Body of pancreas (tissue), 4 donors: ENCODE measurements at regions not wholly inside any gene's neighbourhood (a gene's known extent, or its start where the extent isn't known, plus 50 kb on each side); places are given as distances from the start of the nearest gene placed in this dataset.

Experiments used
- ATAC-seq: fragments of 150-250 bp; one replicate; pipeline ENCODE4 v1.9.1; 2016
- DNase-seq, 4 donors: peaks; one replicate each; pipeline ENCODE4 v3.0.0-alpha.2; 2019
- H3K27ac ChIP-seq, 4 donors: fragments of 200-600 bp; sonication (generic); 1 replicate in 3 of 4; 2 replicates in 1 of 4; pipeline versions ENCODE4 v1.5.1 to v1.6.1; 2016 to 2019; ENCODE audit warnings: mild to moderate bottlenecking in 1 of 4, mixed read lengths in 1 of 4, moderate library complexity in 1 of 4
- H3K27me3 ChIP-seq, 2 donors: fragments of 200-600 bp; sonication (generic); one replicate each; pipeline ENCODE4 v1.6.0; 2016; ENCODE audit warnings: mild to moderate bottlenecking in 1 of 2
- H3K36me3 ChIP-seq, 2 donors: fragments of 200-600 bp; sonication (generic); replicated peaks in 1 of 2; 2 replicates each; pipeline ENCODE4 v1.5.1; 2016; ENCODE audit warnings: low read depth in 2 of 2; ENCODE audit not compliant: insufficient read depth in 1 of 2
- H3K4me1 ChIP-seq: fragments of 200-600 bp; sonication (generic); one replicate; pipeline ENCODE4 v1.6.0; 2016
- H3K4me3 ChIP-seq, 2 donors: fragments of 200-600 bp; sonication (generic); 1 replicate in 1 of 2; 2 replicates in 1 of 2; pipeline ENCODE4 v1.5.1; 2016 to 2019
- H3K9me3 ChIP-seq, 3 donors: fragments of 200-600 bp; sonication (generic); 1 replicate in 2 of 3; 2 replicates in 1 of 3; pipeline ENCODE4 v1.5.1; 2016
- POLR2A ChIP-seq, 3 donors: fragments of 450-650 bp; IDR thresholded peaks; one replicate each; pipeline ENCODE4 v1.6.1; 2016; ENCODE audit warnings: antibody characterized with exemption in 3 of 3, mild to moderate bottlenecking in 2 of 3
- WGBS, 2 donors: methylation state at CpG; one replicate each; pipeline ENCODE4 v1.1.5; 2017; 5-methylcytosine and 5-hydroxymethylcytosine counted together
- intact Hi-C: fragments of 100-400 bp; cut with DNase I; formaldehyde crosslinking; loops from one replicate; pipeline ENCODE4 v1.15.1; 2023
- TF ChIP-seq, protein P1 (sequence below), 7 experiments: fragments of 450-650 bp in 4 of 7; fragments of 200-600 bp in 3 of 7; sonication (generic) in 3 of 7; IDR thresholded peaks; one replicate each; pipeline ENCODE4 v1.5.1; 2016 to 2019; ENCODE audit warnings: antibody characterized with exemption in 7 of 7

DNA sequence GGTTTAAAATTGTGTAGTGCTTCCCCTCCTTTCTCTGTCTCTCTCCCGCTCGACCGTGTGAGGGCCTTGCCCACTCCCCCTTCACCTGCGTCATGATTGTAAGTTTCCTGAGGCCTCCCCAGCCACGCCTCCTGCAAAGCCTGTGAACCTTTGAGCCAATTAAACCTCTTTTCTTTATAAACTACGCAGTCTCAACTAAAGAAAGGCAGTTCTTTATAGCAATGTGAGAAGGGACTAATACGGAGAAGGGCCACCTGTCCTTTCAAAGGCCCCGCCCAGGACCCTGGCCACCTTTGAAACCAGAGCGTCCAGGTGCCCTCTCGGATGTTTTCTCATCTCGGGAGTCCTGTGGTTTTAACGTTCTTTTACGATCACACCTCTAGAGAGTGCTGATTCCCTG, 741.5 kb downstream of the BRD1 start:
- Histone ChIP-seq H3K27ac (no peak overlapping the region), H3K9me3 (no peaks in the 10 kb centered on the region), H3K27me3 (no peaks in the 10 kb centered on the region), H3K4me1 (no peaks in the 10 kb centered on the region), H3K4me3 (no peak overlapping the region), H3K36me3 (no peaks in the 10 kb centered on the region)
- intact Hi-C loops: no loop called here
- 48 to 49% methylated on average over 13 of the region's 13 CpGs for WGBS, 2 donors
- no peak for ATAC-seq
- DNase-seq: no peak
- TF ChIP-seq, protein P1, sequence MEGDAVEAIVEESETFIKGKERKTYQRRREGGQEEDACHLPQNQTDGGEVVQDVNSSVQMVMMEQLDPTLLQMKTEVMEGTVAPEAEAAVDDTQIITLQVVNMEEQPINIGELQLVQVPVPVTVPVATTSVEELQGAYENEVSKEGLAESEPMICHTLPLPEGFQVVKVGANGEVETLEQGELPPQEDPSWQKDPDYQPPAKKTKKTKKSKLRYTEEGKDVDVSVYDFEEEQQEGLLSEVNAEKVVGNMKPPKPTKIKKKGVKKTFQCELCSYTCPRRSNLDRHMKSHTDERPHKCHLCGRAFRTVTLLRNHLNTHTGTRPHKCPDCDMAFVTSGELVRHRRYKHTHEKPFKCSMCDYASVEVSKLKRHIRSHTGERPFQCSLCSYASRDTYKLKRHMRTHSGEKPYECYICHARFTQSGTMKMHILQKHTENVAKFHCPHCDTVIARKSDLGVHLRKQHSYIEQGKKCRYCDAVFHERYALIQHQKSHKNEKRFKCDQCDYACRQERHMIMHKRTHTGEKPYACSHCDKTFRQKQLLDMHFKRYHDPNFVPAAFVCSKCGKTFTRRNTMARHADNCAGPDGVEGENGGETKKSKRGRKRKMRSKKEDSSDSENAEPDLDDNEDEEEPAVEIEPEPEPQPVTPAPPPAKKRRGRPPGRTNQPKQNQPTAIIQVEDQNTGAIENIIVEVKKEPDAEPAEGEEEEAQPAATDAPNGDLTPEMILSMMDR (IDR thresholded peaks at IDR 0.05): no peak
- TF ChIP-seq POLR2A (IDR thresholded peaks at IDR 0.05): no peak

- 70 to 76% methylated on average over 5 to 8 of the region's 8 CpGs for WGBS, 2 donors
Measured at GRCh38 chr22:49084206-49084605, 743.5 kb downstream of the BRD1 start.

DNA sequence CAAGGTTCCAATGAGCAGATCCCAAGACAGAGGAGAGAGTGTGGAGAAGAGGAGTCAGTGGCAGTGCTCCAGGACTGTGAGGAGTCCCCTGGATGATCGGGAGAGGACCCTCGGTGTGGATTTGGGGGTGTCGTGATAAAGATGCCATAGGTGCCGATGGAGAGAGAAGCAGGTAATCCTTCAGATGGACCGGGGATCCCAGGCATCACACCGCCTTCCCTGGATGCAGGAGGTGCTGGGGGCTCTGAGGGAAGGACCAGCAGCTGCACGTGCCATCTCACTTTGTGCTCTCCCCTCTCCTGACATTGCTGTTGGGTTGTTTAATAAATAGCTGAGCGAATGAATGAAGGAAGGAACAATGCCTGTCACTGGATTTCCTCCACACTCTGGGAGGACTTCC, 744.1 kb downstream of the BRD1 start:
- DNase-seq (no peak), ATAC-seq (no peak)
- H3K27ac ChIP-seq: no peak overlapping the region
- no peaks in the 10 kb centered on the region for H3K9me3 ChIP-seq
- H3K4me3 ChIP-seq: no peak overlapping the region
- no peaks in the 10 kb centered on the region for H3K36me3 ChIP-seq
- WGBS, 2 donors: 73 to 82% methylated on average over 8 of the region's 8 CpGs
- H3K27me3 ChIP-seq: no peaks in the 10 kb centered on the region
- TF ChIP-seq, protein P1 (IDR thresholded peaks at IDR 0.05): no peak
- TF ChIP-seq POLR2A (IDR thresholded peaks at IDR 0.05): no peak
- H3K4me1 ChIP-seq: no peaks in the 10 kb centered on the region
- intact Hi-C loops: no loop called here

More at GRCh38 chr22:49084206-49084605, 743.5 kb downstream of the BRD1 start:
- TF ChIP-seq, protein P1 (IDR thresholded peaks at IDR 0.05): no peak
- no peak for TF ChIP-seq POLR2A (IDR thresholded peaks at IDR 0.05)
- Histone ChIP-seq H3K4me1 (no peaks in the 10 kb centered on the region), H3K27ac (no peak overlapping the region), H3K27me3 (no peaks in the 10 kb centered on the region), H3K36me3 (no peaks in the 10 kb centered on the region), H3K4me3 (no peak overlapping the region), H3K9me3 (no peaks in the 10 kb centered on the region)
- intact Hi-C loops: no loop called here
- ATAC-seq: no peak
- DNase-seq: no peak

- no peaks in the 10 kb centered on the region for H3K9me3 ChIP-seq
- intact Hi-C loops: no loop called here
- ATAC-seq (no peak), DNase-seq (no peak)
- no peak overlapping the region for H3K27ac ChIP-seq
- H3K4me3 ChIP-seq: no peak overlapping the region
- WGBS, 2 donors: 79 to 81% methylated on average over 13 of the region's 13 CpGs
- H3K36me3 ChIP-seq: no peaks in the 10 kb centered on the region
- no peaks in the 10 kb centered on the region for H3K4me1 ChIP-seq
- no peaks in the 10 kb centered on the region for H3K27me3 ChIP-seq
- TF ChIP-seq, protein P1 (IDR thresholded peaks at IDR 0.05): no peak
- TF ChIP-seq POLR2A (IDR thresholded peaks at IDR 0.05): no peak
Measured at GRCh38 chr22:49082451-49082850, 745.2 kb downstream of the BRD1 start.

GRCh38 chr22:49081926-49082325, 745.7 kb downstream of the BRD1 start:
- TF ChIP-seq POLR2A (IDR thresholded peaks at IDR 0.05): no peak
- TF ChIP-seq, protein P1 (IDR thresholded peaks at IDR 0.05): no peak
- intact Hi-C loops: no loop called here
- WGBS, 2 donors: 60 to 71% methylated on average over 10 of the region's 10 CpGs
- no peak for DNase-seq
- Histone ChIP-seq H3K27me3 (no peaks in the 10 kb centered on the region), H3K9me3 (no peaks in the 10 kb centered on the region), H3K36me3 (no peaks in the 10 kb centered on the region), H3K4me3 (no peak overlapping the region), H3K4me1 (no peaks in the 10 kb centered on the region), H3K27ac (no peak overlapping the region)
- ATAC-seq: no peak
